Prostate gland (tissue), 2 donors: ENCODE measurements at regions not wholly inside any gene's neighbourhood (a gene's known extent, or its start where the extent isn't known, plus 50 kb on each side); places are given as distances from the start of the nearest gene placed in this dataset.

Experiments used
- POLR2A ChIP-seq: fragments of 450-650 bp; IDR thresholded peaks from one replicate; pipeline ENCODE4 v1.6.1; 2016; ENCODE audit warnings: antibody characterized with exemption, mild to moderate bottlenecking
- POLR2AphosphoS5 ChIP-seq: sonication (generic); formaldehyde crosslinking; IDR thresholded peaks from one replicate; pipeline ENCODE4 v1.6.1; 2017; ENCODE audit warnings: antibody characterized with exemption
- TF ChIP-seq, protein P1 (sequence below), 4 experiments: fragments of 200-600 bp in 2 of 4; fragments of 450-650 bp in 2 of 4; sonication (generic) in 2 of 4; IDR thresholded peaks; 1 replicate in 3 of 4; 2 replicates in 1 of 4; pipeline ENCODE4 v1.5.1; 2016 to 2019; ENCODE audit warnings: antibody characterized with exemption in 4 of 4, mild to moderate bottlenecking in 2 of 4, moderate library complexity in 2 of 4

DNA sequence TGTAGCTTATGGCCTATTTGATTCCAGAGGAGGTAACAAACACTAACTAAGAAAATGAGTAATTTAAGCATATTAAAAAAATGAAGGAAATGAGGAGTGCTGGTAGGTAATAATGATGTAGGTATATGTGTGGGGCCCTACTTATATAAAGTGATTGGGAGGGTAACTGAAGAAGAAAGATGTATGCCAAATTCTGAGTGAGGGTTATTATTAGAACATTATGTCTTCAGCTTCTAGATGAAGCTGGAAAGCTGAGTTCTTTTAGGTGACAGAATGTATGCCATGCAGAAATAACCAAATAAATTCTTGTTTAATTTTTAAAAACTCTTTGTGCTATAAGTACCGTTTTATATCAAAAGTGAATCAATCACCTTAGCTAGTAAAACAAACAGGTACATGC, 479.6 kb upstream of the TENM4 start:
- TF ChIP-seq, protein P1, sequence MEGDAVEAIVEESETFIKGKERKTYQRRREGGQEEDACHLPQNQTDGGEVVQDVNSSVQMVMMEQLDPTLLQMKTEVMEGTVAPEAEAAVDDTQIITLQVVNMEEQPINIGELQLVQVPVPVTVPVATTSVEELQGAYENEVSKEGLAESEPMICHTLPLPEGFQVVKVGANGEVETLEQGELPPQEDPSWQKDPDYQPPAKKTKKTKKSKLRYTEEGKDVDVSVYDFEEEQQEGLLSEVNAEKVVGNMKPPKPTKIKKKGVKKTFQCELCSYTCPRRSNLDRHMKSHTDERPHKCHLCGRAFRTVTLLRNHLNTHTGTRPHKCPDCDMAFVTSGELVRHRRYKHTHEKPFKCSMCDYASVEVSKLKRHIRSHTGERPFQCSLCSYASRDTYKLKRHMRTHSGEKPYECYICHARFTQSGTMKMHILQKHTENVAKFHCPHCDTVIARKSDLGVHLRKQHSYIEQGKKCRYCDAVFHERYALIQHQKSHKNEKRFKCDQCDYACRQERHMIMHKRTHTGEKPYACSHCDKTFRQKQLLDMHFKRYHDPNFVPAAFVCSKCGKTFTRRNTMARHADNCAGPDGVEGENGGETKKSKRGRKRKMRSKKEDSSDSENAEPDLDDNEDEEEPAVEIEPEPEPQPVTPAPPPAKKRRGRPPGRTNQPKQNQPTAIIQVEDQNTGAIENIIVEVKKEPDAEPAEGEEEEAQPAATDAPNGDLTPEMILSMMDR (IDR thresholded peaks at IDR 0.05): no peak
- no peak for TF ChIP-seq POLR2AphosphoS5
- no peak for TF ChIP-seq POLR2A
